Type B pancreatic cell (in vitro differentiated cells): ENCODE measurements at regions not wholly inside any gene's neighbourhood (a gene's known extent, or its start where the extent isn't known, plus 50 kb on each side); places are given as distances from the start of the nearest gene placed in this dataset.

Experiments used
- DNase-seq: peaks from one replicate; pipeline ENCODE4 v3.0.0; 2021; ENCODE audit warnings: mixed read lengths; ENCODE audit not compliant: unreplicated experiment; ENCODE audit errors: extremely low spot score
- H3K27ac Mint-ChIP-seq: 2 replicates; pipeline ENCODE4 v1.8.0; 2021; ENCODE audit warnings: mild to moderate bottlenecking, mixed read lengths
- H3K27me3 Mint-ChIP-seq: 2 replicates; pipeline ENCODE4 v1.8.0; 2021; ENCODE audit warnings: mixed read lengths
- H3K36me3 Mint-ChIP-seq: 2 replicates; pipeline ENCODE4 v1.8.0; 2021; ENCODE audit warnings: mixed read lengths
- H3K4me1 Mint-ChIP-seq: one replicate; pipeline ENCODE4 v1.8.0; 2021; ENCODE audit warnings: mixed read lengths; ENCODE audit not compliant: unreplicated experiment
- H3K4me3 Mint-ChIP-seq: 2 replicates; pipeline ENCODE4 v1.8.0; 2021; ENCODE audit warnings: mild to moderate bottlenecking, mixed read lengths
- H3K9me3 Mint-ChIP-seq: 2 replicates; pipeline ENCODE4 v1.8.0; 2021; ENCODE audit warnings: mixed read lengths
- TF ChIP-seq, protein P1 (sequence below): fragments of 200-600 bp; sonication (generic); conservative IDR thresholded peaks from 2 replicates; pipeline ENCODE4 v1.5.0; 2021; ENCODE audit warnings: antibody characterized with exemption, mild to moderate bottlenecking

GRCh38 chr4:179738822-179739221 is 2296.6 kb upstream of the AGA start:
- DNase-seq: no peak
- Mint-ChIP-seq H3K27ac (no peak overlapping the region), H3K4me3 (no peak overlapping the region), H3K36me3 (no peaks in the 10 kb centered on the region), H3K27me3 (no peaks in the 10 kb centered on the region), H3K4me1 (no peaks in the 10 kb centered on the region), H3K9me3 (no peaks in the 10 kb centered on the region)
- TF ChIP-seq, protein P1, sequence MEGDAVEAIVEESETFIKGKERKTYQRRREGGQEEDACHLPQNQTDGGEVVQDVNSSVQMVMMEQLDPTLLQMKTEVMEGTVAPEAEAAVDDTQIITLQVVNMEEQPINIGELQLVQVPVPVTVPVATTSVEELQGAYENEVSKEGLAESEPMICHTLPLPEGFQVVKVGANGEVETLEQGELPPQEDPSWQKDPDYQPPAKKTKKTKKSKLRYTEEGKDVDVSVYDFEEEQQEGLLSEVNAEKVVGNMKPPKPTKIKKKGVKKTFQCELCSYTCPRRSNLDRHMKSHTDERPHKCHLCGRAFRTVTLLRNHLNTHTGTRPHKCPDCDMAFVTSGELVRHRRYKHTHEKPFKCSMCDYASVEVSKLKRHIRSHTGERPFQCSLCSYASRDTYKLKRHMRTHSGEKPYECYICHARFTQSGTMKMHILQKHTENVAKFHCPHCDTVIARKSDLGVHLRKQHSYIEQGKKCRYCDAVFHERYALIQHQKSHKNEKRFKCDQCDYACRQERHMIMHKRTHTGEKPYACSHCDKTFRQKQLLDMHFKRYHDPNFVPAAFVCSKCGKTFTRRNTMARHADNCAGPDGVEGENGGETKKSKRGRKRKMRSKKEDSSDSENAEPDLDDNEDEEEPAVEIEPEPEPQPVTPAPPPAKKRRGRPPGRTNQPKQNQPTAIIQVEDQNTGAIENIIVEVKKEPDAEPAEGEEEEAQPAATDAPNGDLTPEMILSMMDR: no peak

DNA sequence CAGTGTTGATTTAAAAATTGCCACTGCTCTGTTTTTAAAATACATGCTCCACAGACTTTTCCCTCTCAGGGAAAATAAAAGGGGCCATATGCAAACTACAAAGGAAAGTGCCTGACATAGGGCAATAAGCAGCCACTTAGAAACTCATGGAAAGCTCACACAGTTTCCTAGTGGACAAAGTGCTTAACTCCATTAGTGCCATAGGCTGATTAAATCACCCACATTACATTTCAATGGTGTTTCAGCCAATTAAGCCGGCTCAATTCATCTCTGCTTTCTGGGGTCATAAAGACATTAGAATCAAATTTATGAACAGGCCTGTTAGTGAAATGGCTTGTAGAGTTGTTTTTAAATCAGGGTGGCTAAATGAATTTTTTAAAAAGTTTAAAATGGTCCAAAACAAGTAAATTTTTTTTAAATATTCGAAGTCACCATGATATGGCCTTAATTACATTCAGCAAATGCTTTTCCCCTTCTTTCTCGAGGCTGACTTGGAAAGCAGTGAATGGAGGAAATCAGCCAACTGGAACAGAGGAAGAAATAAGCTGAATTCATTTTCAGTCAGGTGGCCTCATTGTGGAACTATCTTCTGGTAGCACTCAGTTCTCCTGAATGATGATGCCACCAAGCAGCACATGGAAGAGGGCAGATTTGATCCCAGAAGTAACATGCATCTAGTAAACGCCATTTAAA is 2305.1 kb upstream of the AGA start:
- H3K27me3 Mint-ChIP-seq: no peaks in the 10 kb centered on the region
- no peak overlapping the region for H3K27ac Mint-ChIP-seq
- H3K4me1 Mint-ChIP-seq: peaks cover 10% of the 10 kb centered on the region

GRCh38 chr4:179748837-179749236 is 2306.6 kb upstream of the AGA start:
- Mint-ChIP-seq H3K27ac (no peak overlapping the region), H3K36me3 (no peaks in the 10 kb centered on the region), H3K4me1 (peaks cover 10% of the 10 kb centered on the region), H3K9me3 (no peaks in the 10 kb centered on the region), H3K4me3 (no peak overlapping the region), H3K27me3 (no peaks in the 10 kb centered on the region)
- TF ChIP-seq, protein P1: no peak
- DNase-seq: no peak

More for the DNA sequence above, 2305.1 kb upstream of the AGA start:
- TF ChIP-seq, protein P1: no peak
- Mint-ChIP-seq H3K36me3 (no peaks in the 10 kb centered on the region), H3K4me3 (no peak overlapping the region), H3K9me3 (no peaks in the 10 kb centered on the region)
- no peak for DNase-seq

GRCh38 chr4:179750374-179750773 is 2308.1 kb upstream of the AGA start:
- H3K36me3 Mint-ChIP-seq: no peaks in the 10 kb centered on the region
- H3K27ac Mint-ChIP-seq: no peak overlapping the region
- H3K27me3 Mint-ChIP-seq: no peaks in the 10 kb centered on the region
- TF ChIP-seq, protein P1: no peak
- DNase-seq: no peak
- H3K4me3 Mint-ChIP-seq: no peak overlapping the region
- H3K4me1 Mint-ChIP-seq: peaks cover 10% of the 10 kb centered on the region
- no peaks in the 10 kb centered on the region for H3K9me3 Mint-ChIP-seq

DNA sequence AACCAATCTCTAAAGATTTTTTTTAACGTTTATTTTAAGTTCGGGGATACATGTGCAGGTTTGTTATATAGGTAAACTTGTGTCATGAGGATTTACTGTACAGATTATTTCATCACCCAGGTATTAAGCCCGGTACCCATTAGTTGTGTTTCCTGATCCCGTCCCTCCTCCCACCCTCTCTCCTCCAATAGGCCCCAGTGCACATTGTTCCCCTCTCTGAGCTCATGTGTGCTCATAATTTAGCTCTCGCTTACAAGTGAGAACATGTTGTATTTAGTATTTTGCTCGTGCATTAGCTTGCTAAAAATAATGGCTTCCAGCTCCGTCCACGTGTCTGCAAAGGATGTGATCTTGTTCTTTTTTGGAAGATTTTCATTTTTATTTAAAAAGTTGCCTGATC is 2309.4 kb upstream of the AGA start:
- Mint-ChIP-seq H3K9me3 (no peaks in the 10 kb centered on the region), H3K4me1 (peaks cover 10% of the 10 kb centered on the region), H3K4me3 (no peak overlapping the region), H3K36me3 (no peaks in the 10 kb centered on the region), H3K27me3 (no peaks in the 10 kb centered on the region), H3K27ac (no peak overlapping the region)
- DNase-seq: no peak
- TF ChIP-seq, protein P1: no peak

DNA sequence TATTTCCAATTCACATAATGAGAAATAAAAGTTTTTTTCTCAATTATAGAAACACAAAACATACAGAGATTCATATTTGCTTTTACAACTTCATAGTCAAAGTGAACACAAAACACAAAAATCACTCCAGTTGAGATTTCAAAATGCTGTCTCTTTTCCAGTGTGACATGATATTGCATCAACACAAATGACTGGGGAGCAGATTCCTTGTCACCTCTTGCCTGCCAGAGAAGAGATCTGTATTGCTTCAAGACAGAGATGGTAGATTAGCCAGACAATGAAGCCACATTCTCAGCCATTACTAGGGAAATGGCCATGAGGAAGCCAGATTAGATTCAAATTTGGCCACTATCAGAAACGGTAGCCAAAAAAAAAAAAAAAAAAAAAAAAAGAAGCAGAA is 2313.1 kb upstream of the AGA start:
- H3K4me1 Mint-ChIP-seq: peaks cover 9% of the 10 kb centered on the region
- no peaks in the 10 kb centered on the region for H3K36me3 Mint-ChIP-seq
- H3K27me3 Mint-ChIP-seq: no peaks in the 10 kb centered on the region
- H3K27ac Mint-ChIP-seq: no peak overlapping the region
- no peak overlapping the region for H3K4me3 Mint-ChIP-seq
- no peaks in the 10 kb centered on the region for H3K9me3 Mint-ChIP-seq
- no peak for DNase-seq
- TF ChIP-seq, protein P1: no peak
